OCI-LY3 (cell line): ENCODE measurements at regions not wholly inside any gene's neighbourhood (a gene's known extent, or its start where the extent isn't known, plus 50 kb on each side); places are given as distances from the start of the nearest gene placed in this dataset.
"Not testable (repeated sequence)": the region's sequence is repeated elsewhere in the genome, so short reads cannot be mapped to it uniquely, and the experiment has no call there.

Source experiments
- H2AFZ ChIP-seq: fragments of 200-600, 300-600 bp; shearing (Covaris generic); 2 replicates; pipeline ENCODE4 v1.6.0; 2014; ENCODE audit warnings: antibody characterized with exemption, low read depth, low read length
- H3K27ac ChIP-seq: fragments of 200-600, 300-600 bp; sonication (generic); 2 replicates; pipeline ENCODE4 v1.5.1; 2014; ENCODE audit warnings: mild to moderate bottlenecking, low read length, moderate library complexity, mixed read lengths
- H3K27me3 ChIP-seq: fragments of 200-600, 300-600 bp; sonication (generic); 2 replicates; pipeline ENCODE4 v1.6.1; 2014; ENCODE audit warnings: low read depth, low read length, mixed read lengths
- H3K36me3 ChIP-seq: fragments of 200-600, 300-600 bp; sonication (generic); replicated peaks from 2 replicates; pipeline ENCODE3; 2014; ENCODE audit warnings: low read depth, low read length, mixed read lengths
- H3K4me1 ChIP-seq: fragments of 300-600, 200-600 bp; sonication (generic); 2 replicates; pipeline ENCODE4 v1.6.1; 2014; ENCODE audit warnings: low read length, mixed read lengths
- H3K4me2 ChIP-seq: fragments of 200-600, 300-600 bp; sonication (generic); 2 replicates; pipeline ENCODE4 v1.6.1; 2014; ENCODE audit warnings: low read length, mixed read lengths
- H3K4me3 ChIP-seq: fragments of 300-600, 200-600 bp; sonication (generic); 2 replicates; pipeline ENCODE4 v1.5.1; 2014; ENCODE audit warnings: antibody characterized with exemption, mild to moderate bottlenecking, low read length, moderate library complexity
- H3K79me2 ChIP-seq: fragments of 300-600, 200-600 bp; shearing (Covaris generic); 2 replicates; pipeline ENCODE4 v1.6.1; 2014; ENCODE audit warnings: mild to moderate bottlenecking, low read length, mixed read lengths
- H3K9ac ChIP-seq: fragments of 300-600, 200-600 bp; shearing (Covaris generic); 2 replicates; pipeline ENCODE4 v1.6.0; 2014; ENCODE audit warnings: mild to moderate bottlenecking, low read length, moderate library complexity
- H3K9me3 ChIP-seq: fragments of 200-600, 300-600 bp; shearing (Covaris generic); 2 replicates; pipeline ENCODE4 v1.6.1; 2014; ENCODE audit warnings: low read length, mixed read lengths; ENCODE audit not compliant: insufficient read depth
- H4K20me1 ChIP-seq: fragments of 200-600, 300-600 bp; sonication (generic); 2 replicates; pipeline ENCODE4 v1.6.1; 2016; ENCODE audit warnings: low read length, mixed read lengths; ENCODE audit not compliant: insufficient read depth
- CTCF ChIP-seq: fragments of 200-600, 300-600 bp; sonication (generic); IDR thresholded peaks from 2 replicates; pipeline ENCODE4 v1.5.1; 2014; ENCODE audit warnings: antibody characterized with exemption, low read length, low read depth
- EZH2phosphoT487 ChIP-seq: fragments of 200-600 bp; shearing (Covaris generic); IDR thresholded peaks from 2 replicates; pipeline ENCODE4 v1.6.1; 2018; ENCODE audit warnings: antibody characterized with exemption, mixed run types, low read depth

- Histone ChIP-seq H3K4me1 (peaks cover 34% of the 10 kb centered on the region), H2AFZ (no peak overlapping the region), H3K9ac (no peak overlapping the region), H3K36me3 (peaks cover 15% of the 10 kb centered on the region), H3K27me3 (no peaks in the 10 kb centered on the region), H3K27ac (no peak overlapping the region), H3K9me3 (no peaks in the 10 kb centered on the region), H3K79me2 (peaks cover 41% of the 10 kb centered on the region), H3K4me3 (no peak overlapping the region), H4K20me1 (no peaks in the 10 kb centered on the region), H3K4me2 (no peak overlapping the region)
- TF ChIP-seq EZH2phosphoT487: no peak
- no peak for TF ChIP-seq CTCF
Observed at GRCh38 chr22:49657974-49658590, 169.6 kb downstream of the BRD1 start.

GRCh38 chr22:49657275-49657973, 170.2 kb downstream of the BRD1 start:
- Histone ChIP-seq H3K9ac (peak overlapping the region; percentile 77), H2AFZ (peak overlapping the region; percentile 82; the same call in 1 of the 2 replicates), H3K27me3 (no peaks in the 10 kb centered on the region), H3K27ac (peak overlapping the region; percentile 70), H4K20me1 (no peaks in the 10 kb centered on the region), H3K9me3 (no peaks in the 10 kb centered on the region), H3K4me2 (peak overlapping the region; percentile 88), H3K4me3 (peak overlapping the region; percentile 95), H3K79me2 (peaks cover 48% of the 10 kb centered on the region), H3K36me3 (peaks cover 15% of the 10 kb centered on the region), H3K4me1 (peaks cover 32% of the 10 kb centered on the region)
- TF ChIP-seq CTCF: no peak
- no peak for TF ChIP-seq EZH2phosphoT487

DNA sequence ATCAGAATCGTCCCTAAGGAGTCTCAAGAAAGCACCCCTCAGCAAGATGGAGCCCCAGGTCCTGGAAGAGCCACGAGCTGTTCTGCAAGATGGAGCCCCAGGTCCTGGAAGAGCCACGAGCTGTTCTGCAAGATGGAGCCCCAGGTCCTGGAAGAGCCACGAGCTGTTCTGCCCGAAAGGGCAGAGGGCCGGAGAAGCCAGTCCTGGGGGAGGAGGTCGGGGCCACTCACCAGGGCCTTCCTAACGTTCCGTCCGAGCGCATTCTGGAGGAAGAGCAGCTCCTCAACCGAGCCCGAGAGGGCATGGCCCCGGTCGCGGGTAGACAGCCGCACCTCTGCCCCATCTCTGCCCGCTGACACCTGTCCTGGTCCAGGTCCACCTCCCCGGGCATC, 170.8 kb downstream of the BRD1 start:
- Histone ChIP-seq H2AFZ (peak overlapping the region; percentile 62; the same call in 1 of the 2 replicates), H3K4me1 (peaks cover 27% of the 10 kb centered on the region), H3K4me3 (peak overlapping the region; percentile 95), H3K36me3 (peaks cover 17% of the 10 kb centered on the region), H3K79me2 (peaks cover 53% of the 10 kb centered on the region), H3K4me2 (peak overlapping the region; percentile 88), H3K27ac (peak overlapping the region; percentile 70), H3K9ac (peak overlapping the region; percentile 77)
- H4K20me1 ChIP-seq, H3K27me3 ChIP-seq, H3K9me3 ChIP-seq: not testable (repeated sequence)

DNA sequence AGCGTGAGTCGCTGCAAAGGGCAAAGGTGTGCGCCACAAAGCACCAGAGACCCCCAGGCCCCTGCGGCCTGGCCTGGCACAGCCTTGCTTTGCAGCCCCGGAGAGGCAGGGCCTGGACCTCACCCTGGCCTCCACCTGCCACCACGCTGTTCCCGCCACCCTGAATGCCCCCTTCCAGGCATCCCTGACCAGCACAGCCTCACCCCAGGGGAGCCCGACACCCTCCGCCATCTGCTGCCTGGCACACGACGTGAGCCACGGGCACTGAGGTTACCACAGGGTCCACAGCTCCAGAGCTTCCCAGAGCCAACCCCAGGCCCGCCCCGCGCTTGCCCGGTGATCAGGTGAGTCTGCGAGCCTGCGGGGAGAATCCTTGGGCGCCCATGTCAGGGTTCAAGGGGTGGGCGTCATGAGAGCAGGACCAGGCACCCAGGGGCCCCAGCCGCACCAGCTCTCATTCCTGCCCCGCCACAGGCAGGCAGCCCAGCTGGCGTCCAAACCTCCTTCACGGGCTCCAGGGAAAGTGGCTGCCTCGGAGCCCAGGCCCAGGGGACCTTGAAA, 171.3 kb downstream of the BRD1 start:
- peaks cover 17% of the 10 kb centered on the region for H3K36me3 ChIP-seq
- peaks cover 22% of the 10 kb centered on the region for H3K4me1 ChIP-seq
- H3K4me3 ChIP-seq: peak overlapping the region; percentile 95
- no peak overlapping the region for H2AFZ ChIP-seq
- H3K4me2 ChIP-seq: peak overlapping the region; percentile 88
- H3K9me3 ChIP-seq: no peaks in the 10 kb centered on the region
- peaks cover 58% of the 10 kb centered on the region for H3K79me2 ChIP-seq
- no peak overlapping the region for H3K27ac ChIP-seq
- no peak for TF ChIP-seq CTCF
- no peak for TF ChIP-seq EZH2phosphoT487
- H3K27me3 ChIP-seq: no peaks in the 10 kb centered on the region
- no peaks in the 10 kb centered on the region for H4K20me1 ChIP-seq
- peak overlapping the region; percentile 77 for H3K9ac ChIP-seq
